ENCODE measurements at regions not wholly inside any gene's neighbourhood (a gene's known extent, or its start where the extent isn't known, plus 50 kb on each side); places are given as distances from the start of the nearest gene placed in this dataset.

DNA sequence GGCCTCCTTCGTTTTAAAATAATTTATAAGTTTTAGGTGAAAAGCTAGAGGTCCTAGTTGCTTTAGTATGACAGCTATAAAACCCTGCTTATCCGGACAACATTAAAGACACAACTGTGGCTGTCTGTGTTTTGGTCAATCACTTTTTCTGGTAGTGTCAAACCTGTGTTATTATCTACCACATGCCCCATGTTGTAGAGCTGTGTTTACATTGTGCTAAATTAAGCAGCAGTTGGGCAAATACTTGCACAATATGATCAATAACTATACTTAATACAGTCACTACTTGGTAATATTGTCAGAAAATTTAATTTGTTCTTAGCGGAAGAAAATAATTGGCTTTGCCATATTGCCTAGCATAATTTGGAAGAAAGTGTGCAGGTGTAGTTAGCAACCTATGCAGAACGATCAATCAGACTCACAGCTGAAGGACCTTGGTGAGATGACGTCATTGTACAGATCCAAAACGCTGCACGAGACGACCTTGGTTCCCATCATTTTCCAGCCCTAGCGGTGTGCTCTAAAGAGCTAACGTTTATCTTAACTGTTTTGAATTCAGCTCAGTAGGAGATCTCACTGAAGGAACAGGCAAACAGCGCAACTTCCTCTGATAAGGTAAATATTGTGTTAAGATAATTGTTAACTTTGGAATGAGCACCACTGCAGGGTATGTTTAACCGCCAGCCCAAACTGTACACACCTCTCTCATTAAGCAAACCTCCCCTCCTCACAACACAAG is 476.6 kb downstream of the IRS2 start:
- Histone ChIP-seq H3K4me1 (ENCODE audit: insufficient read depth, low read length) (peaks cover 5% of the 10 kb centered on the region), H3K36me3 (ENCODE audit: insufficient read depth, low read length) (no peaks in the 10 kb centered on the region), H3K4me3 (ENCODE audit: low read length) (no peak overlapping the region), H3K9me3 (ENCODE audit: low read length) (peaks cover 3% of the 10 kb centered on the region), H3K27me3 (ENCODE audit: insufficient read depth, low read length) (peaks cover 3% of the 10 kb centered on the region), H2AFZ (ENCODE audit: low read depth, low read length) (no peak overlapping the region)

DNA sequence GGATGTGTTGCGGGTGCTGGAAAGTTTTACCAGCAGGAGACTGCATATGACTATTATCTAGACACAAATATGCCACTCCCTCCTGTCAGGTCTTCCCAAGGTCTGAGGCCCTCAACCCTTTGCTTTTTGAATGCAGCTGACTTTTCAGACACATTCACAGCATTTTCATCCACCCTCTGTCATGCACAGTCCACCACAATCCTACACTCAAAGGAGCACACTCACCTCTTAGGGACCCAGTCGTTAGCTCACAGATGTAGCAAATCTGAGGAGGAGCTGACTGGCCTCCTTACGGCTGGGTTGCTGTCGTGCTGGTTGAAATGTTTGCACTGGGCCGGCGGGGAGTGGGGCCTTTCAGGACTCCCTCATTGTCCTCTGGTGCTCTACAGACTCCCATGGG is 479.4 kb downstream of the IRS2 start:
- no peaks in the 10 kb centered on the region for H3K4me1 ChIP-seq (ENCODE audit: insufficient read depth, low read length)
- H3K9me3 ChIP-seq (ENCODE audit: low read length) = peaks cover 3% of the 10 kb centered on the region
- H3K4me3 ChIP-seq (ENCODE audit: low read length) = no peak overlapping the region
- H3K27me3 ChIP-seq (ENCODE audit: insufficient read depth, low read length) = peaks cover 3% of the 10 kb centered on the region
- no peak overlapping the region for H2AFZ ChIP-seq (ENCODE audit: low read depth, low read length)
- no peaks in the 10 kb centered on the region for H3K36me3 ChIP-seq (ENCODE audit: insufficient read depth, low read length)

DNA sequence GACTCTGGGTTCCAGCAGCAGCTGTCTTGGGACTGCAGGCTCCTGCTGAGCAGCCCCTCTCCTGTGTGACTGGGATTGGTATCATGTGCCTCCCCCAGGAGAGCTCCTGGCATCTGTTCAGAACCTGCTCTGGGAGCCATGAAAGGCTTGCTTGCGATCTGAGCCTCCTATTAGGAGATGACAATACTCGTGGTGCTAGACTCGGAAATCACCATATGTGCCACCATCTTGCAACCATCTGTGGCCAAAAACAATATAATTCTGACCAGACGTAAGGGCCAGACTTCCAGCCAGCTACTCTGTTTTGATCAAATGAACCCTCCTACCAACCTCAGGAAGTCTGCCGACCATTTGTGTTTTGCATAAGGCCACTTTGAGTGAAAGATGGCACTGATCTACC is 484.7 kb downstream of the IRS2 start:
- Histone ChIP-seq H3K27me3 (ENCODE audit: insufficient read depth, low read length) (peaks cover 3% of the 10 kb centered on the region), H3K4me3 (ENCODE audit: low read length) (no peak overlapping the region), H3K36me3 (ENCODE audit: insufficient read depth, low read length) (no peaks in the 10 kb centered on the region), H3K9me3 (ENCODE audit: low read length) (peaks cover 3% of the 10 kb centered on the region), H2AFZ (ENCODE audit: low read depth, low read length) (no peak overlapping the region), H3K4me1 (ENCODE audit: insufficient read depth, low read length) (no peaks in the 10 kb centered on the region)

DNA sequence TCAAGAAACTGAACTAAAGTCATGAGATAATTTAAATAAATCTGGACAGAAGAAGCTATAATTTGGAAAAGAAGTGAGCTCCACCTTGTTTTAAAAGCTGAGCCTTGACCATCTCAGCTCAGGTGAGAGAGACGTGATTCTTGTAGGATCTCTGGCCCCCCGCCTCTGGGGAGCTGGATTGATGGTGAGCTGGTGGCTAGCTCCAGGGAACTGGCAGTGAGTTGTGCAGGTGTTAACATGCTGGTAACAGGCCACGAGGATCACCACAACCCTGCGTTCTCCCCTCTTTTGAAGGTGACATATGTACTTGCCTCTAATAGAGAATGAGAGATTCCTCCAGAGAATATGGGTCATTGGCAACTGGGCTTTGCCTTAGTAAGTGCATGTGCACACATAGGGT is 485.1 kb downstream of the IRS2 start:
- Histone ChIP-seq H3K36me3 (ENCODE audit: insufficient read depth, low read length) (no peaks in the 10 kb centered on the region), H3K9me3 (ENCODE audit: low read length) (peaks cover 3% of the 10 kb centered on the region), H2AFZ (ENCODE audit: low read depth, low read length) (no peak overlapping the region), H3K4me1 (ENCODE audit: insufficient read depth, low read length) (no peaks in the 10 kb centered on the region), H3K4me3 (ENCODE audit: low read length) (no peak overlapping the region), H3K27me3 (ENCODE audit: insufficient read depth, low read length) (peaks cover 2% of the 10 kb centered on the region)

DNA sequence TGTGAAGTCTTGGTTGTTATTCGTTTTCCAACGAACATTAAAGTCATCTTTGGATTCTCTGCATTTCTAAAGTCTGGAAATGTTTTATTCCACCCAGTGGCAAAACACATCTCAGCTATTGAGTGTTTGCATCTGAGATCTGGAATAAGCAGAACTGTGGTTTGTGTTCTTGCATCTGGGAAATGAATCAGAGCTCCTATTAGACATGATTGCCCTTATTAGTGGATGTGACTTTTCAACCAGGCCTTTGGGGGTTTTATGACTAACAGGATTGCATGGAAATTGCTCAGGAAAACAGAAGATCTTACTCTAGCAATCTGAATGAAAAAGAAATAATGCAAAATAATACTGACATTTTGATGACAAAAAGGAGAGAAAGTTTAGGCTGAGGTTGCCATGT is 488.8 kb downstream of the IRS2 start:
- no peak overlapping the region for H3K4me3 ChIP-seq (ENCODE audit: low read length)
- no peaks in the 10 kb centered on the region for H3K36me3 ChIP-seq (ENCODE audit: insufficient read depth, low read length)
- no peaks in the 10 kb centered on the region for H3K4me1 ChIP-seq (ENCODE audit: insufficient read depth, low read length)
- H3K9me3 ChIP-seq (ENCODE audit: low read length) = peaks cover 4% of the 10 kb centered on the region
- H3K27me3 ChIP-seq (ENCODE audit: insufficient read depth, low read length) = no peaks in the 10 kb centered on the region
- no peak overlapping the region for H2AFZ ChIP-seq (ENCODE audit: low read depth, low read length)

DNA sequence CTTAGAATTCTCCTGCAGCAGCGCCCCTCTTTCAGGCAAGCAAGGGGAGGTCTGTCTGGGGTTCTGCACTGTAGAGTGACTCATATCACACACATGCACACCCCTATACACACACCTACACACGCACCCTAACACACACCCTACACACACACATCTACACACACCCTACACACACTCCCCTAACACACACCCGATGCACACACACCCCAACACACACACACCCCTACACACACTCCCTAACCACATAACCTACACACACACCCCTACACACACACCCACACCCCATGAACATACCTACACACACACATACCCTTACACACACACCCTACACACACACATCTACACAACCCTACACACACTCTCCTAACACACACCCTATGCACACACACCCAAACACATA is 493.2 kb downstream of the IRS2 start:
- Histone ChIP-seq H3K4me3 (ENCODE audit: low read length) (no peak overlapping the region), H3K36me3 (ENCODE audit: insufficient read depth, low read length) (no peaks in the 10 kb centered on the region), H3K9me3 (ENCODE audit: low read length) (peaks cover 4% of the 10 kb centered on the region), H2AFZ (ENCODE audit: low read depth, low read length) (no peak overlapping the region), H3K27me3 (ENCODE audit: insufficient read depth, low read length) (no peaks in the 10 kb centered on the region), H3K4me1 (ENCODE audit: insufficient read depth, low read length) (no peaks in the 10 kb centered on the region)

DNA sequence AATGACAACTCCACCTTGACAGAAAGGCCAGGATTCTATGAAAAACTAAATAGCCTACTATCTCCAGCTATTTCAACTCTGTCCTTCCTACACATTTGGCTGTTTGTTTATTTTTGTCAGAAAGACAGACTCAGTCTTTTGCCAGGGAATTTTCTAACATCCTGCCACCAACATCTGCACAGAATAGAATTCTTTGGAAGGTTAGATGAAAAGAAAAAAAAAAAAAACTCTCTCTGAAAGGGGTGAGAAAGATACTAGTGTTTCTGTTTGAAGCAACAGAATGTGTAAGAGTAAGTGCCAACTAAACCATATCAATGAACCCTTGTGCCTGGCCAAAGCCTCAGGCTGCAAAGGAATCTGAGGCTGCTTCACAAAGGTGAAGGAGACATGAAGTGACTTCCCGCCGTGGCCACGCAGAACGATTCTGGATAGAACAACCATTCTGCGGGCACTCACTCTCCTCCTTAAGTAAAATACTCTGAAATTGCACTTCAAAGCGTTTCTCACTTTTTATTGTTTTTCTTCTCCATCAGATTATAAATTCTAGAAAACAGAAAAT is 498.2 kb downstream of the IRS2 start:
- H3K9me3 ChIP-seq (ENCODE audit: low read length) = no peaks in the 10 kb centered on the region

DNA sequence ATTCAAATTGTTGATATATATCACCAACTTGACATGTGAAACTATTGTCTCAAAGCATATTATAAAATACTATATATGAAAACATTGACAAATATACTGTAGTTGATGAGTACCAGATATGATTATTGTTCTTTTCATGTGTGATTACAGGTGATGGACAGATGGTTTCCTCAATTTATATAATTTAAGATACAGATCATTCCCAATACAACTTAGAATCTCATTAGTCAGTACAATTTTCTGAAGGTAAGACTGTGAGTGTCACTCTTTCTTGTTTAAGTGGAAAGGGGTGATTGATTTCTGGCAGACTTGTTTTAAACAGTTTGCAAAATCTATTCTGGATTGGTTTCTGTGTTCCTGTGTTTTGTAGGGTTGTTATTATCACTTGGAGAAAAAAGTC is 498.8 kb downstream of the IRS2 start:
- H3K4me1 ChIP-seq (ENCODE audit: insufficient read depth, low read length) = no peaks in the 10 kb centered on the region
- H3K36me3 ChIP-seq (ENCODE audit: insufficient read depth, low read length) = no peaks in the 10 kb centered on the region
- H3K9me3 ChIP-seq (ENCODE audit: low read length) = no peaks in the 10 kb centered on the region
- no peaks in the 10 kb centered on the region for H3K27me3 ChIP-seq (ENCODE audit: insufficient read depth, low read length)
- H2AFZ ChIP-seq (ENCODE audit: low read depth, low read length) = no peak overlapping the region
- H3K4me3 ChIP-seq (ENCODE audit: low read length) = no peak overlapping the region

More for the DNA sequence above, 498.2 kb downstream of the IRS2 start:
- H3K27me3 ChIP-seq (ENCODE audit: insufficient read depth, low read length) = no peaks in the 10 kb centered on the region
- no peak overlapping the region for H2AFZ ChIP-seq (ENCODE audit: low read depth, low read length)
- H3K36me3 ChIP-seq (ENCODE audit: insufficient read depth, low read length) = no peaks in the 10 kb centered on the region
- no peak overlapping the region for H3K4me3 ChIP-seq (ENCODE audit: low read length)
- H3K4me1 ChIP-seq (ENCODE audit: insufficient read depth, low read length) = no peaks in the 10 kb centered on the region

DNA sequence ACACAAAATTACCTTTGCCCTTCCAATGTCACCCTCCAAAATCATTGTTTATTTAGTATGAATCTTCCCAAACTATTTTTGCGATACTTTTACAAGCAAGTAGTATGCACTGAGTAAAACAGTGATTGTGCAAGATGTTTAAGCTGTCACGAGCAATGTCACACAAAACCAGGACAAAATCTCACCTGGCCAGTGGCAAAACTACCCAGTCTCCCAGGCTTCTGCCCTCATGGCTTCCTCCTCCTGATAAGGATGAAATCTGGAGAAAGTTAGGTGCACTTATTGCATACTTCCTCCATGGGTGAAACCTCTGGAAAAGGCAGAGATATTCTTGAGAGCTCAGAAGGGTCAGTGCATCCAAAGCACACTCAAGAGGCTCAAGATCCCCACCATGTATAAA is 500.8 kb downstream of the IRS2 start:
- Histone ChIP-seq H3K9me3 (ENCODE audit: low read length) (no peaks in the 10 kb centered on the region), H2AFZ (ENCODE audit: low read depth, low read length) (no peak overlapping the region), H3K36me3 (ENCODE audit: insufficient read depth, low read length) (no peaks in the 10 kb centered on the region), H3K4me1 (ENCODE audit: insufficient read depth, low read length) (peaks cover 2% of the 10 kb centered on the region), H3K27me3 (ENCODE audit: insufficient read depth, low read length) (no peaks in the 10 kb centered on the region), H3K4me3 (ENCODE audit: low read length) (no peak overlapping the region)

DNA sequence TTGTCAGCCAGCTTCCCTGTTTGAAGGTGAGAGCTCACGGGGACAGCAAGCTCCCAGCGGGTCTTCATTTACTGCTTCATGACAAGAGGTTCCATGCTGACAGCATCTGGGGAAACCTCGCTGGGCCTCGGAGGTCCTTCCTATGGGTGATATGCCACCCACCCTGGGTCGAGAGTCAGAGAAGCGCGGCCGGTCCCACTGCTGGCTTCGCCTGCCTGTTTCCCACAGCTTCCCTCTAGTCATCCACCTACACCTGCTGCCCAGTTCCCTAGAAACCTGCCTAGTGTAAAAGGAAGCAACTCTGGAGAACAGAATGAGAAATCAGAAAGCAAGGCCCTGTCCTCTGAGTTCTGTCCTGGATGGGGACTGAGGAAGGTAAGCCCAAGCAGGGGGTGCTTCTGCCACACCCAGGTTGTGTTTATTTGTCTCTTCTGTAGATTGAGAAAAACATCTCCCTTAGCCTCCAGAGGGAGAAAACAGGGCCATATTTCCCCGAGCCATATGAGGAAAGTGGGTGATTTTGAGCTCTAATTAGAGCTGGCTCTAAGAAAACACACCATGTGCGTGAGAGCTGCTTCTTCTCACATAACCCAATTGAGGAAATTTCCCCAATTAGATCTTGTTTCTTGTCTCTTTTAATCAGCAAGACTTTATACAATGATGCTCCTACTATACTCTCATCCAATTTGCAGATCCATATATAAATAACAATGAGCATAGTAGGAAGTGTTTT is 504.3 kb downstream of the IRS2 start:
- Histone ChIP-seq H3K4me1 (ENCODE audit: insufficient read depth, low read length) (peaks cover 2% of the 10 kb centered on the region), H2AFZ (ENCODE audit: low read depth, low read length) (no peak overlapping the region), H3K9me3 (ENCODE audit: low read length) (no peaks in the 10 kb centered on the region), H3K36me3 (ENCODE audit: insufficient read depth, low read length) (no peaks in the 10 kb centered on the region), H3K4me3 (ENCODE audit: low read length) (no peak overlapping the region), H3K27me3 (ENCODE audit: insufficient read depth, low read length) (no peaks in the 10 kb centered on the region)

DNA sequence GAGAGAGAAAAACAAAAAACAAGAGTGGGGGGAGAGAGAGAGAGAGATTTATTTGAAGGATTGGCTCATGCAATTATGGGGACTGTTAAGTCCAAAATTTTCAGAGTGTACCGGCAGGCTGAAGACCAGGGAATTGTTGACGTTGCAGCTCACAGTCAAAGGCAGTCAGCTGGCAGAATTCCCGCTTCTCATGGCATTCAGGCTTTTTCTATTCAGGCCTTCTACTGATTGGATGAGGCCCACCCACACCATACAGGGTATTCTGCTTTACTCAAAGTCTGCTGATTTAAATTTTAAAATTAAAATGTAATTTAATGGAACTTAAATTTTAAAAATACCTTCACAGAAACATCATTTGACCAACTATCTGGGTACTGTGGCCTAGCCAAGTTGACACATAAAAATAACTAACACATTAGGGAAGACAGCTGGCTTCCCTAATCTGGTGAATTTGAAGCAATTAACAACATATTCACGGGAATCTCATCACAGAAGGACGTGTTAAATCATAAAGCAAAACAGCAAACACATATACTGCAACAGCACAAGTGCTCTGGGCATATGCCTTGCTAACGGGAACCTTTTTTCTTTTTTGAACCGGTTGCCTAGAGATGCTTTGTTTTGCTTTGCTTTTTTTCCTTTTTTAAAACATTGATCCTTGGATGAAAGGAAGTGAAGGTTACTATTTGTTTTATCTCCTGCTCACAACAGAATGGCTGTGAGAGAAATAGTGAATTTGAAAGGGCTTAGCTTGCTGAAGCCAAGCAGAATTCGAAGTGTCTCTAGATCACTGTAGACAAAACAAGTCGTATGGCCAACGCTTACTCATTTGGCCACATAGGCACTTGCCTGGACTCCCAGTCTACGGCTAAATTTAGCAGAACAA is 505.1 kb downstream of the IRS2 start:
- Histone ChIP-seq H3K4me1 (ENCODE audit: insufficient read depth, low read length) (peaks cover 2% of the 10 kb centered on the region), H3K36me3 (ENCODE audit: insufficient read depth, low read length) (no peaks in the 10 kb centered on the region), H2AFZ (ENCODE audit: low read depth, low read length) (no peak overlapping the region), H3K4me3 (ENCODE audit: low read length) (no peak overlapping the region), H3K27me3 (ENCODE audit: insufficient read depth, low read length) (no peaks in the 10 kb centered on the region), H3K9me3 (ENCODE audit: low read length) (no peaks in the 10 kb centered on the region)

DNA sequence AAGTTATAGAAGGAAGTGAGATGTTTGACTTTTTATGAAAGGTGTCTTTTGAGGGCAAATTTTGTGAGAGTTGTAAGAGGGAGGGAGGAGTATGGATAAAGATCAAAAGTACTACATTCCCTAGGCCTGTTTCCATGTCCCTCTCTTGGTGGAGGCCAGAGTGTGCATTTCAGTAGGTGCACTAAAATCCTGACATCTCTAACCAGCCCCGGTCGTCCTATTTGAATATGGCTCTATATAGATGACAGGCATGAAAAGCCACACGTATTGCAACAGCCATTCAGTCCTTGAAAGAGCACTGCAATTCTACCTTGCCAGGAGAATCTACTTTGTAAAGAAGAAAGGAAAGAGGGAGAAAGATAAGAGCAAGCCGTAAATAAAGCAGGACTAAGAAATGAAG is 510.1 kb downstream of the IRS2 start:
- H2AFZ ChIP-seq (ENCODE audit: low read depth, low read length) = no peak overlapping the region
- no peaks in the 10 kb centered on the region for H3K27me3 ChIP-seq (ENCODE audit: insufficient read depth, low read length)
- H3K4me1 ChIP-seq (ENCODE audit: insufficient read depth, low read length) = peaks cover 17% of the 10 kb centered on the region
- H3K9me3 ChIP-seq (ENCODE audit: low read length) = no peaks in the 10 kb centered on the region
- H3K36me3 ChIP-seq (ENCODE audit: insufficient read depth, low read length) = no peaks in the 10 kb centered on the region
- no peak overlapping the region for H3K4me3 ChIP-seq (ENCODE audit: low read length)

DNA sequence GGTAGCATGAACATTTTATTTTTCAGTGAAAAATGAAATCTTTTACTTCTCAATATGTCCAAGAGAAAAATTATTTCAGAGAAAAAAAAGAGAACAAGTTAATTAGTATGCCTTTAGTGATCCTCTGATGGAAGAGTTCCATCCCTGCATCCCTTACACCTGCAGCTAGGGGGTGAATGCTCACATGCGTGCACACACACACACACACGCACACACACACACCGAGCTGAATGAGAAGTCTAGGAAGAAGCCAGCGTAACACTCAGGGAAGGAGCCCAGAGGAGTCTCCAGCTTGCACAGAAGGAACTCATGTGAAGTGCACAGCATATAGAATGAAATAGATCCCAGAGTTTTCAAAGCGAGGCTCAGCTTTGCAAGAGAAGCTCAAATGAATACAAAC is 510.5 kb downstream of the IRS2 start:
- no peak overlapping the region for H3K4me3 ChIP-seq (ENCODE audit: low read length)
- H3K27me3 ChIP-seq (ENCODE audit: insufficient read depth, low read length) = no peaks in the 10 kb centered on the region
- peaks cover 17% of the 10 kb centered on the region for H3K4me1 ChIP-seq (ENCODE audit: insufficient read depth, low read length)
- H3K9me3 ChIP-seq (ENCODE audit: low read length) = no peaks in the 10 kb centered on the region
- no peak overlapping the region for H2AFZ ChIP-seq (ENCODE audit: low read depth, low read length)
- no peaks in the 10 kb centered on the region for H3K36me3 ChIP-seq (ENCODE audit: insufficient read depth, low read length)
